Aorta (tissue), 5 donors: ENCODE measurements at regions not wholly inside any gene's neighbourhood (a gene's known extent, or its start where the extent isn't known, plus 50 kb on each side); places are given as distances from the start of the nearest gene placed in this dataset.
"Not testable (repeated sequence)": the region's sequence is repeated elsewhere in the genome, so short reads cannot be mapped to it uniquely, and the experiment has no call there.

Experiments
- ATAC-seq: fragments of 200-7000 bp; cut with Tn5 transposase; one replicate; pipeline ENCODE4 v1.9.1; 2022; ENCODE audit warnings: moderate library complexity; ENCODE audit not compliant: low FRiP score
- DNase-seq, 2 donors: peaks; one replicate each; pipeline ENCODE4 v3.0.0-alpha.2; 2020
- H3K27ac ChIP-seq, 2 donors: one replicate each; pipeline ENCODE4 v1.5.1; 2013; ENCODE audit warnings: low read length in 2 of 2, mild to moderate bottlenecking in 2 of 2, moderate library complexity in 2 of 2, control low read depth in 1 of 2, inconsistent platforms in 1 of 2, low read depth in 1 of 2
- H3K27me3 ChIP-seq, 2 donors: one replicate each; pipeline ENCODE4 v1.6.1; 2013; ENCODE audit warnings: control low read depth in 1 of 2, low read length in 1 of 2, mild to moderate bottlenecking in 1 of 2, moderate library complexity in 1 of 2; ENCODE audit not compliant: insufficient read depth in 2 of 2, control insufficient read depth in 1 of 2
- H3K36me3 ChIP-seq, 2 donors: one replicate each; pipeline ENCODE4 v1.6.1; 2013; ENCODE audit warnings: control low read depth in 1 of 2, low read length in 1 of 2, mild to moderate bottlenecking in 1 of 2; ENCODE audit not compliant: insufficient read depth in 2 of 2, control insufficient read depth in 1 of 2
- H3K4me1 ChIP-seq, 2 donors: one replicate each; pipeline ENCODE4 v1.6.1; 2013; ENCODE audit warnings: low read length in 2 of 2, control low read depth in 1 of 2, mild to moderate bottlenecking in 1 of 2, moderate library complexity in 1 of 2; ENCODE audit not compliant: insufficient read depth in 2 of 2, control insufficient read depth in 1 of 2
- H3K4me3 ChIP-seq, 2 donors: one replicate each; pipeline ENCODE4 v1.5.1; 2013; ENCODE audit warnings: low read length in 2 of 2, control low read depth in 1 of 2, mild to moderate bottlenecking in 1 of 2
- H3K9me3 ChIP-seq: one replicate; pipeline ENCODE4 v1.6.1; 2013; ENCODE audit warnings: mild to moderate bottlenecking, low read length; ENCODE audit not compliant: control insufficient read depth
- WGBS, 2 donors: extraction: QIAGEN DNeasy Blood & Tissue Kit; methylation state at CpG; one replicate each; pipeline ENCODE4 v1.1.7; 2013; 5-methylcytosine and 5-hydroxymethylcytosine counted together
- intact Hi-C, 2 donors: fragments of 100-400 bp; cut with DNase I; formaldehyde crosslinking; loops; one replicate each; pipeline versions ENCODE4 v1.14.2 to v1.15.0; 2022
- donor health status: healthy with polysubstance abuse.
- donor health status: Bipolar disorder and iron deficiency.
- donor health status: DM: no; HTN: no; CAD: no.
- donor health status: DM: no; HTN: no; CAD: no.
- donor health status: DM: yes; HTN: yes; CAD: no.

DNA sequence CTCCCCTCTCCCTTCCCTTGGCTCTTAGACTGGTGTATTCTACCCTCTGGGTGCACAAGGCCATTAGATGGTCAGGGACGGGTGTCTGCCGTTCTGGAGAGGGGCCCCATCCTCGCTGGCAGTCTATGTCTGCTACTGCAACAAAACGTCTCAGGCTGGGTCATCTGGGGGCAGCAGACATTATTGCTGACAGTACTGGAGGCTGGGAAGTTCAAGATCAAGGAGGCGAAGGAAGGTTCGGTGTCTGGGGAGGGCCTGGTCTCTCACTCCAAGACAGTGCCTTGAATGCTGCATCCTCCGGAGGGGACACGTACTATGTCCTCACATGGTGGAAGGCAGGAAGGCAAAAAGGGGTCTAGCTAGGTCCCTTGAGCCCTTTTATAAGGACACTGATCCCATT is 93.4 kb upstream of the COL5A1 start:
- Histone ChIP-seq H3K9me3 (no peaks in the 10 kb centered on the region), H3K36me3 (no peaks in the 10 kb centered on the region), H3K4me1 (no peaks in the 10 kb centered on the region), H3K4me3 (no peak overlapping the region), H3K27me3 (no peaks in the 10 kb centered on the region), H3K27ac (no peak overlapping the region)
- peak in 1 of 2 donors; percentile 51 for DNase-seq
- 92 to 93% methylated on average over 8 of the region's 8 CpGs for WGBS, 2 donors
- intact Hi-C loops, result loop anchor here (5.0 to 10.0 kb wide), 3 partner anchors 71 to 97 kb away; partner anchors contain the start of gene COL5A1 (in 1 of the 2)
- ATAC-seq, result no peak

- no peaks in the 10 kb centered on the region for H3K4me1 ChIP-seq
- peak in 1 of 2 donors; percentile 68 for DNase-seq
- H3K4me3 ChIP-seq, result no peak overlapping the region
- ATAC-seq, result no peak
- intact Hi-C loops, result loop anchor here (5.0 to 10.0 kb wide), 3 partner anchors 71 to 96 kb away; partner anchors contain the start of gene COL5A1 (in 1 of the 2)
- no peaks in the 10 kb centered on the region for H3K36me3 ChIP-seq
- no peaks in the 10 kb centered on the region for H3K9me3 ChIP-seq
- H3K27me3 ChIP-seq, result no peaks in the 10 kb centered on the region
- no peak overlapping the region for H3K27ac ChIP-seq
- 95% methylated on average over 17 of the region's 17 CpGs for WGBS, 2 donors
Measured at GRCh38 chr9:134548618-134549017, 93.0 kb upstream of the COL5A1 start.

GRCh38 chr9:134549336-134549735 is 92.3 kb upstream of the COL5A1 start:
- H3K27ac ChIP-seq, result no peak overlapping the region
- H3K36me3 ChIP-seq, result no peaks in the 10 kb centered on the region
- WGBS, 2 donors, result 84 to 85% methylated on average over 13 of the region's 13 CpGs
- DNase-seq (peak in 1 of 2 donors; percentile 72), ATAC-seq (no peak)
- intact Hi-C loops, result loop anchor here (5.0 to 10.0 kb wide), 3 partner anchors 72 to 95 kb away; partner anchors contain the start of gene COL5A1 (in 1 of the 2)
- H3K9me3 ChIP-seq, result no peaks in the 10 kb centered on the region
- H3K4me3 ChIP-seq, result no peak overlapping the region
- H3K27me3 ChIP-seq, result no peaks in the 10 kb centered on the region
- no peaks in the 10 kb centered on the region for H3K4me1 ChIP-seq

DNA sequence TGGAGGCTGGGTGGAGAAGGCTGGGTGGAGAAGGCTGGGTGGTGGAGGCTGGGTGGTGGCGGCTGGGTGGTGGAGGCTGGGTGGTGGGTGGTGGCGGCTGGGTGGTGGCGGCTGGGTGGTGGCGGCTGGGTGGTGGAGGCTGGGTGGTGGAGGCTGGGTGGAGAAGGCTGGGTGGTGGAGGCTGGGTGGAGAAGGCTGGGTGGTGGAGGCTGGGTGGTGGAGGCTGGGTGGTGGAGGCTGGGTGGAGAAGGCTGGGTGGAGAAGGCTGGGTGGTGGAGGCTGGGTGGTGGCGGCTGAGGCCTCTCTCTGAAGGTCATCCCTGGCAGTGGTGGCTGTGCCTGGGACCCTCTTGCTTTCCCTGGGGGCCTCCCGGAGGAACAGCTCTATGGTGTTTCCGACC is 91.5 kb upstream of the COL5A1 start:
- peak in 1 of 2 donors; percentile 32 for DNase-seq
- H3K4me1 ChIP-seq, result not testable (repeated sequence)
- 94 to 96% methylated on average over 2 to 7 of the region's 7 CpGs for WGBS, 2 donors

DNA sequence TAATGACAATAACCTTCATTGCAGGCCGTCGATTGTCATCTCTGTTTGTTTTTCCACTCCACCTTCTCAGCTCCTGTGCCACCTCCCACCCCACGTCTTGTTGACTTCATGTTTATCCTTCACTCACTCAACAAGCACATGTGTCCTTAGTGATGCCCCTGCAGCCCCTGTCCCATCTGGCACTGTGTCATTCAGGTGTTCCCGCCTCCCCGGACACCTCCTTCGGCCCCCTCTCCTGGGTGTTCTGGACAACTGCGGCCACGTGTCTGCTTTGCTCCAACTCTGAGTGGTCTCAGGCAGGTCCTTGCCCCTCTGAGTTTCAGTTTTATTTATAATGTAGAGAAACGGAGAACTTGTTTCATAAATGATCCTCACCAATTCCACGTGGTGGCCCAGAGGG is 91.0 kb upstream of the COL5A1 start:
- peak in 1 of 2 donors; percentile 69 for DNase-seq
- no peaks in the 10 kb centered on the region for H3K4me1 ChIP-seq
- H3K27ac ChIP-seq, result no peak overlapping the region
- no peak for ATAC-seq
- no peak overlapping the region for H3K4me3 ChIP-seq
- no peaks in the 10 kb centered on the region for H3K36me3 ChIP-seq
- H3K27me3 ChIP-seq, result no peaks in the 10 kb centered on the region
- intact Hi-C loops, result no loop called here
- no peaks in the 10 kb centered on the region for H3K9me3 ChIP-seq
- 94 to 96% methylated on average over 10 of the region's 10 CpGs for WGBS, 2 donors

More for the DNA sequence above, 91.5 kb upstream of the COL5A1 start:
- H3K27ac ChIP-seq, H3K9me3 ChIP-seq, intact Hi-C loops, H3K4me3 ChIP-seq, H3K36me3 ChIP-seq, ATAC-seq, H3K27me3 ChIP-seq: not testable (repeated sequence)

- peak in 1 of 2 donors; percentile 68 for DNase-seq
- H3K4me1 ChIP-seq, result no peaks in the 10 kb centered on the region
- ATAC-seq, result no peak
- no peaks in the 10 kb centered on the region for H3K36me3 ChIP-seq
- 94% methylated on average over 22 to 23 of the region's 23 CpGs for WGBS, 2 donors
- intact Hi-C loops, result no loop called here
- no peak overlapping the region for H3K4me3 ChIP-seq
- no peak overlapping the region for H3K27ac ChIP-seq
- no peaks in the 10 kb centered on the region for H3K9me3 ChIP-seq
- H3K27me3 ChIP-seq, result no peaks in the 10 kb centered on the region
Measured at GRCh38 chr9:134551176-134551575, 90.4 kb upstream of the COL5A1 start.

GRCh38 chr9:134551644-134552348 is 89.8 kb upstream of the COL5A1 start:
- H3K27me3 ChIP-seq, result no peaks in the 10 kb centered on the region
- WGBS, 2 donors, result 8 to 9% methylated on average over 24 of the region's 24 CpGs
- H3K36me3 ChIP-seq, result no peaks in the 10 kb centered on the region
- peak; percentile 92 to 93 for DNase-seq
- no peak overlapping the region for H3K4me3 ChIP-seq
- peak; percentile 64 for ATAC-seq
- H3K9me3 ChIP-seq, result no peaks in the 10 kb centered on the region
- H3K4me1 ChIP-seq, result no peaks in the 10 kb centered on the region
- H3K27ac ChIP-seq, result no peak overlapping the region
- intact Hi-C loops, result no loop called here

GRCh38 chr9:134552349-134552990 is 89.1 kb upstream of the COL5A1 start:
- 62 to 68% methylated on average over 8 to 9 of the region's 9 CpGs for WGBS, 2 donors
- ATAC-seq (no peak), DNase-seq (peak in 1 of 2 donors; percentile 60)
- H3K4me1 ChIP-seq, result no peaks in the 10 kb centered on the region
- H3K9me3 ChIP-seq, result no peaks in the 10 kb centered on the region
- no peak overlapping the region for H3K4me3 ChIP-seq
- no peaks in the 10 kb centered on the region for H3K36me3 ChIP-seq
- H3K27me3 ChIP-seq, result no peaks in the 10 kb centered on the region
- no peak overlapping the region for H3K27ac ChIP-seq
- intact Hi-C loops, result no loop called here
